Panc1 (cell line): ENCODE measurements at regions not wholly inside any gene's neighbourhood (a gene's known extent, or its start where the extent isn't known, plus 50 kb on each side); places are given as distances from the start of the nearest gene placed in this dataset.

Experiments used
- ATAC-seq: fragments of 200-7000 bp; cut with Tn5 transposase; 2 replicates; pipeline ENCODE4 v1.9.1; 2020; ENCODE audit warnings: mild to moderate bottlenecking, moderate library complexity
- BruUV-seq: library from RNA; stranded (reverse); fragments of 400-500 nt; replicated peaks from 2 replicates; lab custom pipeline; 2021; lab: Mats Ljungman, UMichigan
- CTCF ChIA-PET: fragments of 300-600 bp; sonication (Branson Sonifier 250); formaldehyde crosslinking; loops from one replicate; lab custom pipeline; 2022; ENCODE audit warnings: antibody characterized with exemption; lab: Charles Lee
- POLR2A ChIA-PET: fragments of 300-600 bp; sonication (Branson Sonifier 250); formaldehyde crosslinking; loops from one replicate; lab custom pipeline; 2022; ENCODE audit warnings: antibody characterized with exemption; lab: Charles Lee
- DNase-seq: peaks from one replicate; pipeline ENCODE4 v3.0.0-alpha.2; 2010; ENCODE audit warnings: low read depth, low spot score
- H3K27ac ChIP-seq: 2 replicates; pipeline ENCODE4 v1.5.1; 2011; ENCODE audit warnings: mild to moderate bottlenecking, low read length, inconsistent platforms
- H3K27me3 ChIP-seq: fragments of 200-500 bp; sonication (Bioruptor generic); 2 replicates; pipeline ENCODE4 v1.6.0; 2014; ENCODE audit warnings: low read length, inconsistent platforms; ENCODE audit not compliant: control insufficient read depth, insufficient read depth
- H3K36me3 ChIP-seq: fragments of 200-500 bp; sonication (Bioruptor generic); 2 replicates; pipeline ENCODE4 v1.5.1; 2014; ENCODE audit warnings: inconsistent platforms, mild to moderate bottlenecking, low read length, moderate library complexity; ENCODE audit not compliant: control insufficient read depth, insufficient read depth
- H3K4me1 ChIP-seq: 2 replicates; pipeline ENCODE4 v1.5.1; 2011; ENCODE audit warnings: inconsistent platforms, mild to moderate bottlenecking, low read length, moderate library complexity; ENCODE audit not compliant: control insufficient read depth, insufficient read depth
- H3K4me3 ChIP-seq, 2 experiments: 2 replicates each; pipeline ENCODE4 v1.5.1; 2011 to 2012; ENCODE audit warnings: low read depth in 2 of 2, low read length in 2 of 2, mild to moderate bottlenecking in 2 of 2, inconsistent platforms in 1 of 2, moderate library complexity in 1 of 2
- H3K9me3 ChIP-seq: fragments of 200-500 bp; sonication (Bioruptor generic); 2 replicates; pipeline ENCODE4 v1.5.1; 2014; ENCODE audit warnings: low read depth, mild to moderate bottlenecking, inconsistent platforms, low read length, moderate library complexity; ENCODE audit not compliant: control insufficient read depth, insufficient read depth
- CTCF ChIP-seq: fragments of 450-650 bp; IDR thresholded peaks from 2 replicates; pipeline ENCODE4 v1.5.1; 2017; ENCODE audit warnings: mild to moderate bottlenecking
- POLR2AphosphoS5 ChIP-seq: IDR thresholded peaks from 2 replicates; pipeline ENCODE4 v1.6.1; 2012; ENCODE audit warnings: mild to moderate bottlenecking, low read depth, low read length, moderate library complexity
- REST ChIP-seq, 2 experiments: IDR thresholded peaks; 2 replicates each; pipeline ENCODE4 v1.6.1; 2011 to 2012; ENCODE audit warnings: low read depth in 2 of 2, control low read depth in 1 of 2, low read length in 1 of 2, mild to moderate bottlenecking in 1 of 2, moderate library complexity in 1 of 2; ENCODE audit not compliant: insufficient read depth in 1 of 2
- SIN3A ChIP-seq: IDR thresholded peaks from 2 replicates; pipeline ENCODE4 v1.6.1; 2012; ENCODE audit warnings: low read depth, mild to moderate bottlenecking, low read length, moderate library complexity, borderline replicate concordance; ENCODE audit not compliant: insufficient read depth
- TCF7L2 ChIP-seq: IDR thresholded peaks from 2 replicates; pipeline ENCODE4 v1.6.1; 2011; ENCODE audit warnings: mild to moderate bottlenecking, low read depth, low read length, inconsistent platforms
- in situ Hi-C: cut with HindIII; loops from 2 replicates; pipeline ENCODE4 v1.10.0; 2016; ENCODE audit warnings: low sequenced_read_pairs, low pct_unique_long_range_greater_than_20kb
- intact Hi-C: fragments of 100-400 bp; cut with micrococcal nuclease; formaldehyde crosslinking; loops from one replicate; pipeline ENCODE4 v1.10.0; 2022; ENCODE audit not compliant: unreplicated experiment

- CTCF ChIA-PET: no interaction called here
- no peaks in the 10 kb centered on the region for H3K27me3 ChIP-seq
- intact Hi-C loops (no loop called here), in situ Hi-C loops (no loop called here)
- H3K36me3 ChIP-seq: no peaks in the 10 kb centered on the region
- no peak for TF ChIP-seq POLR2AphosphoS5
- no peak for TF ChIP-seq SIN3A
- no peak for TF ChIP-seq TCF7L2
- no peak for TF ChIP-seq CTCF
- no peak for TF ChIP-seq REST (IDR thresholded peaks at IDR 0.05; ENCODE audit: insufficient read depth in 1 of 2, low read depth in 2 of 2, low read length in 1 of 2)
- ATAC-seq (no peak), DNase-seq (no peak)
- no peaks in the 10 kb centered on the region for H3K9me3 ChIP-seq
- no peak overlapping the region for H3K4me3 ChIP-seq
- no peak overlapping the region for H3K27ac ChIP-seq
- no TSS peak for BruUV-seq
- POLR2A ChIA-PET: no interaction called here
- no peaks in the 10 kb centered on the region for H3K4me1 ChIP-seq
These were observed 424.1 kb upstream of the DACH1 start for GRCh38 chr13:72290962-72291681.

- ChIA-PET POLR2A (no interaction called here), CTCF (no interaction called here)
- Histone ChIP-seq H3K27me3 (no peaks in the 10 kb centered on the region), H3K4me3 (no peak overlapping the region), H3K9me3 (no peaks in the 10 kb centered on the region), H3K36me3 (no peaks in the 10 kb centered on the region), H3K4me1 (no peaks in the 10 kb centered on the region), H3K27ac (no peak overlapping the region)
- DNase-seq (no peak), ATAC-seq (no peak)
- TF ChIP-seq SIN3A (no peak), TCF7L2 (no peak)
- in situ Hi-C loops (no loop called here), intact Hi-C loops (no loop called here)
- BruUV-seq: no TSS peak
These were observed 419.4 kb upstream of the DACH1 start for GRCh38 chr13:72286421-72286820.

- H3K36me3 ChIP-seq: no peaks in the 10 kb centered on the region
- H3K4me1 ChIP-seq: no peaks in the 10 kb centered on the region
- no peak overlapping the region for H3K27ac ChIP-seq
- no peak for TF ChIP-seq TCF7L2
- TF ChIP-seq POLR2AphosphoS5: no peak
- TF ChIP-seq REST (IDR thresholded peaks at IDR 0.05; ENCODE audit: insufficient read depth in 1 of 2, low read depth in 2 of 2, low read length in 1 of 2): no peak
- TF ChIP-seq CTCF: no peak
- TF ChIP-seq SIN3A: no peak
- ChIA-PET CTCF (no interaction called here), POLR2A (no interaction called here)
- DNase-seq (no peak), ATAC-seq (no peak)
- in situ Hi-C loops: no loop called here
- no peaks in the 10 kb centered on the region for H3K27me3 ChIP-seq
- H3K9me3 ChIP-seq: no peaks in the 10 kb centered on the region
- BruUV-seq: no TSS peak
- H3K4me3 ChIP-seq: no peak overlapping the region
- intact Hi-C loops: no loop called here
These were observed 417.8 kb upstream of the DACH1 start for GRCh38 chr13:72284791-72285190.
